GM12878 (cell line): ENCODE measurements at regions not wholly inside any gene's neighbourhood (a gene's known extent, or its start where the extent isn't known, plus 50 kb on each side); places are given as distances from the start of the nearest gene placed in this dataset.

Experiments
- ATAC-seq: fragments of 200-7000 bp; cut with Tn5 transposase; 3 replicates; pipeline ENCODE4 v1.9.1; 2020; ENCODE audit warnings: mild to moderate bottlenecking, moderate library complexity
- BruUV-seq: library from RNA; stranded (reverse); fragments of 400-500 nt; replicated peaks from 2 replicates; lab custom pipeline; 2021; lab: Mats Ljungman, UMichigan
- CTCF ChIA-PET: fragments of 300-600 bp; sonication (Branson Sonifier 250); formaldehyde crosslinking; extraction: SDS; loops from one replicate; lab custom pipeline; 2021; ENCODE audit warnings: inconsistent platforms; lab: Yijun Ruan, JAX
- POLR2A ChIA-PET: fragments of 350-600 bp; formaldehyde crosslinking; extraction: SDS; loops from one replicate; lab custom pipeline; 2021; ENCODE audit warnings: inconsistent platforms; lab: Charles Lee
- RAD21 ChIA-PET: fragments of 300-600 bp; sonication (Branson Sonifier 250); formaldehyde crosslinking; loops from one replicate; lab custom pipeline; 2023; ENCODE audit warnings: antibody characterized with exemption; ENCODE audit not compliant: unreplicated experiment; lab: Charles Lee
- SMC1A ChIA-PET: fragments of 300-600 bp; sonication (Branson Sonifier 250); formaldehyde crosslinking; loops from one replicate; lab custom pipeline; 2023; ENCODE audit not compliant: unreplicated experiment, uncharacterized antibody; lab: Charles Lee
- DNase-seq: peaks from one replicate; pipeline ENCODE4 v3.0.0-alpha.2; 2011; ENCODE audit warnings: low read depth, low spot score
- FAIRE-seq: peaks from 3 replicates; lab custom pipeline; 2011; peaks lifted over from hg19 to GRCh38; lab: Jason Lieb, UNC
- H2AFZ ChIP-seq: 2 replicates; pipeline ENCODE4 v1.6.0; 2011; ENCODE audit warnings: low read depth, low read length, control low read depth; ENCODE audit not compliant: control insufficient read depth
- H3K27ac ChIP-seq: 2 replicates; pipeline ENCODE4 v1.5.1; 2011; ENCODE audit warnings: control low read depth; ENCODE audit not compliant: control insufficient read depth, insufficient read depth
- H3K27me3 ChIP-seq, 2 experiments: replicated peaks in 1 of 2; 2 replicates each; pipeline versions ENCODE4 v1.6.0 to v1.6.1; 2011; ENCODE audit warnings: low read length in 1 of 2; ENCODE audit not compliant: control insufficient read depth in 2 of 2, insufficient read depth in 2 of 2
- H3K36me3 ChIP-seq, 2 experiments: 2 replicates each; pipeline ENCODE4 v1.5.1; 2011; ENCODE audit warnings: low read length in 1 of 2; ENCODE audit not compliant: control insufficient read depth in 2 of 2, insufficient read depth in 2 of 2
- H3K4me1 ChIP-seq: 2 replicates; pipeline ENCODE4 v1.6.1; 2011; ENCODE audit warnings: mild to moderate bottlenecking, low read length, moderate library complexity, mixed read lengths; ENCODE audit not compliant: control insufficient read depth, insufficient read depth
- H3K4me2 ChIP-seq: 2 replicates; pipeline ENCODE4 v1.6.0; 2011; ENCODE audit warnings: control low read depth; ENCODE audit not compliant: control insufficient read depth, insufficient read depth
- H3K4me3 ChIP-seq: fragments of 200-600 bp; sonication (generic); 2 replicates; pipeline ENCODE4 v1.5.1; 2016
- H3K79me2 ChIP-seq: 2 replicates; pipeline ENCODE4 v1.6.0; 2011; ENCODE audit warnings: low read length; ENCODE audit not compliant: control insufficient read depth, insufficient read depth
- H3K9ac ChIP-seq: 2 replicates; pipeline ENCODE4 v1.8.0; 2011; ENCODE audit warnings: low read length, control low read depth, mixed read lengths; ENCODE audit not compliant: control insufficient read depth, insufficient read depth
- H3K9me3 ChIP-seq: replicated peaks from 3 replicates; pipeline ENCODE4 v1.5.1; 2011; ENCODE audit warnings: mild to moderate bottlenecking, low read length; ENCODE audit not compliant: control insufficient read depth, insufficient read depth
- H4K20me1 ChIP-seq: 2 replicates; pipeline ENCODE4 v1.6.0; 2011; ENCODE audit not compliant: control insufficient read depth, insufficient read depth
- BCL11A ChIP-seq: IDR thresholded peaks from 2 replicates; pipeline ENCODE4 v1.6.1; 2011; ENCODE audit warnings: low read depth, low read length
- BCL3 ChIP-seq: IDR thresholded peaks from 2 replicates; pipeline ENCODE4 v1.6.1; 2011; ENCODE audit warnings: borderline replicate concordance, low read depth, mild to moderate bottlenecking, moderate library complexity, low read length; ENCODE audit not compliant: insufficient read depth, poor library complexity, severe bottlenecking
- RELA ChIP-seq: fragments of 450-650 bp; IDR thresholded peaks from 2 replicates; pipeline ENCODE4 v1.8.0; 2014; ENCODE audit warnings: borderline replicate concordance; ENCODE audit not compliant: partially characterized antibody
- STAT3 ChIP-seq: IDR thresholded peaks from 2 replicates; pipeline ENCODE4 v1.6.1; 2011; ENCODE audit warnings: low read depth, low read length, improper control_type of control experiment
- SUZ12 ChIP-seq: fragments of 200-600 bp; sonication (generic); IDR thresholded peaks from one replicate; pipeline ENCODE4 v1.6.1; 2018; ENCODE audit warnings: antibody characterized with exemption, mild to moderate bottlenecking; ENCODE audit not compliant: unreplicated experiment
- WGBS: methylation state at CpG from one replicate; pipeline ENCODE4 v1.1.6; 2016; ENCODE audit warnings: low lambda C conversion rate; ENCODE audit not compliant: insufficient replicate concordance, insufficient coverage; ENCODE audit errors: missing lambda C conversion rate; 5-methylcytosine and 5-hydroxymethylcytosine counted together
- in situ Hi-C: fragments of 300-500 bp; cut with MboI; formaldehyde crosslinking; loops from 9 replicates; pipeline ENCODE4 v1.14.3; 2018; ENCODE audit warnings: mixed read lengths
- intact Hi-C: fragments of 100-400 bp; cut with micrococcal nuclease; formaldehyde crosslinking; loops from one replicate; pipeline ENCODE4 v1.14.2; 2022; ENCODE audit not compliant: unreplicated experiment
- TF ChIP-seq, protein P1 (sequence below): IDR thresholded peaks from 2 replicates; pipeline ENCODE4 v1.6.1; 2011; ENCODE audit warnings: low read depth, mild to moderate bottlenecking, low read length, moderate library complexity, borderline replicate concordance; ENCODE audit errors: extremely low read depth

DNA sequence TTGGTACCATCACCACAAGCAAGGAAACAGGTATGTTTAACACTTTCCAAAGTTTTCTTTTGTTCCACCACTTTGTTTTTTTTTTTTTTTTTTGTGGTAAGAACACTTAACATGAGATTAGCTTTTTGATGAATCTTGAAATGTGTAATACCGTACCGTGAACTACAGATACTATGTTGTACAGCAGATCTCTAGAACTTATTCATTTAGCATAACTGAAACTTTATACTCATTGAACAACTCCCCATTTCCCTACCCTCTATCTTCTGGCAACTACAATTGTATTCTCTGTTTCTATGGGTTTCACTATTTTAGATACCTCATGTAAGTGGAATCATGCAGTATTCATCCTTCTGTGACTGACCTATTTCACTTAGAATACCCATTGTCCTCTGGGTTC lies 162.7 kb upstream of the ITGB1 start (continued):
- TF ChIP-seq STAT3, result no peak
- TF ChIP-seq, protein P1, sequence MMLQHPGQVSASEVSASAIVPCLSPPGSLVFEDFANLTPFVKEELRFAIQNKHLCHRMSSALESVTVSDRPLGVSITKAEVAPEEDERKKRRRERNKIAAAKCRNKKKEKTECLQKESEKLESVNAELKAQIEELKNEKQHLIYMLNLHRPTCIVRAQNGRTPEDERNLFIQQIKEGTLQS, result no peak

DNA sequence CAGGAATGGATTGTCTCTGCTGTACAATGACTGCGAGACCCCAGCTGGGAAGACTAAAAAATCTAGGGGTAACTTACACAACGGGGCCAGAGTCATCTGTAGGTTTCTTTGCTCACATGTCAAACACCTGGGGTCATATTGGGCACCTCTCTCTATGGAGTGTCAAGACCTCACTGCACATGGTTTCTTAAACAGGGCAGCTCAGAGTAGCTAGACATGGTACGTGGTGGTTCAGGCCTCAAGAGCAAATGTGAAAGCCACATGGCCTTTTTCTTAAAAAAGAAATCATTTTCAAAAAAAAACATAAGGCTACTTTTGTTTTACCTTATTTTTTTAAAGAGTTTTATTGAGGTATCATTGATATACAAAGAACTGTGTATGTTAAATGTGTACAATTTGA lies 162.2 kb upstream of the ITGB1 start:
- no peak overlapping the region for H3K27ac ChIP-seq
- no peaks in the 10 kb centered on the region for H4K20me1 ChIP-seq
- BruUV-seq, result no TSS peak
- H3K4me2 ChIP-seq, result no peak overlapping the region
- H3K27me3 ChIP-seq, result no peaks in the 10 kb centered on the region
- in situ Hi-C loops, result no loop called here
- ChIA-PET SMC1A (interaction anchor here (1.0 to 1.3 kb wide), 3 partner anchors 10 to 20 kb away, joined by 3 to 5 read pairs (median 3); no protein-coding TSS in a partner anchor), CTCF (no interaction called here), RAD21 (no interaction called here), POLR2A (no interaction called here)
- ATAC-seq (no peak), FAIRE-seq (no peak), DNase-seq (no peak)
- WGBS, result 23% methylated on average over 3 of the region's 3 CpGs
- TF ChIP-seq BCL3 (no peak), SUZ12 (no peak), RELA (no peak), BCL11A (no peak)
- no peak overlapping the region for H3K4me3 ChIP-seq
- H3K4me1 ChIP-seq, result no peaks in the 10 kb centered on the region
- no peaks in the 10 kb centered on the region for H3K36me3 ChIP-seq
- no peaks in the 10 kb centered on the region for H3K9me3 ChIP-seq
- intact Hi-C loops, result no loop called here
- no peak overlapping the region for H2AFZ ChIP-seq
- no peaks in the 10 kb centered on the region for H3K79me2 ChIP-seq
- no peak overlapping the region for H3K9ac ChIP-seq
